ENCODE measurements at regions not wholly inside any gene's neighbourhood (a gene's known extent, or its start where the extent isn't known, plus 50 kb on each side); places are given as distances from the start of the nearest gene placed in this dataset.

DNA sequence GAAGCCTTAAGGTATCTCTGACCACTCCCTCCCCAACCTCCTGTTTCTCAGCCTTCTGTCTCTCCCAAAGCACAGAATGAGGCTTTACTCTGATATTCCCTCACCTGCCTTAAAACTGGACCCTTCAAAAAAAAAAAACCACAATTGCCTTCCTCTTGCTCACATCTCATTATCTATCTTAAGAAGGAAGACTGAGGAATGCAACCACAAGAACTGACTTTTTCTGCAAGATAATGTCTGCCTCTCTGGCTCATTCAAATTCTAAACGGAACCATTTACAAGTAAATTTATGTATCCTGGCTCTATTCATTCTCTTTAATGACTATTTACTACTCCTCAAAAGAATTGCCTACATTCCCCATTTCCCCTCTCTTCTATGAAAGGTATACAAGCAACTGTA is 545.5 kb upstream of the HTR2C start:
- Histone ChIP-seq H3K14ac (ENCODE audit: insufficient read length) (no peak overlapping the region), H3K79me2 (ENCODE audit: control insufficient read depth in 1 of 2, insufficient read depth in 2 of 2, low read length in 2 of 2) (peaks cover 0 to 55% of the 10 kb centered on the region in 2 experiments; a peak in 2 of 4 replicates), H3K4me3 (ENCODE audit: extremely low read depth in 1 of 4, insufficient read depth in 2 of 4, low read depth in 3 of 4, low read length in 4 of 4) (peak overlapping the region in 2 of 4 experiments; percentile 13 to 49; a peak in 1 of 8 replicates), H3K9ac (replicated peaks in 1 of 4; ENCODE audit: extremely low read depth in 1 of 4, low read depth in 3 of 4, low read length in 3 of 4) (0 out of 7 replicates have a peak overlapping the region, but pooled peaks of 1 of the 4 experiments have one; percentile 19), H4K8ac (ENCODE audit: extremely low read depth, insufficient read depth, low read length) (no peak overlapping the region), H3K4me1 (replicated peaks in 1 of 4; ENCODE audit: control insufficient read depth in 3 of 4, insufficient read depth in 4 of 4, low read length in 3 of 4) (peaks cover 3 to 14% (median 10%) of the 10 kb centered on the region in 4 experiments), H3K4ac (replicated peaks; ENCODE audit: insufficient read length, low read depth, low read length) (no peak overlapping the region), H3K27ac (ENCODE audit: low read depth, low read length) (peak overlapping the region; percentile 71), H3K18ac (ENCODE audit: extremely low read depth, low read length) (no peak overlapping the region), H2BK15ac (ENCODE audit: low read length) (no peak overlapping the region), H2BK5ac (ENCODE audit: low read depth, low read length) (0 out of 2 replicates have a peak overlapping the region, but pooled peaks have one; percentile 69), H2BK20ac (ENCODE audit: low read length) (no peak overlapping the region), H3K36me3 (ENCODE audit: control insufficient read depth in 2 of 4, insufficient read depth in 4 of 4, low read length in 3 of 4) (peaks cover 0 to 7% (median 0%) of the 10 kb centered on the region in 4 experiments; a peak in 2 of 8 replicates), H3K4me2 (ENCODE audit: insufficient read depth in 1 of 2, low read depth in 2 of 2, low read length in 2 of 2) (peak overlapping the region; percentile 27 to 48), H3K23me2 (ENCODE audit: low read depth, low read length) (no peaks in the 10 kb centered on the region), H4K91ac (replicated peaks; ENCODE audit: insufficient read length, low read length) (no peak overlapping the region), H2AFZ (ENCODE audit: low read length) (no peak overlapping the region), H3K23ac (ENCODE audit: insufficient read length) (no peak overlapping the region), H2BK120ac (replicated peaks; ENCODE audit: low read depth, low read length) (no peak overlapping the region), H3K9me3 (ENCODE audit: insufficient read depth in 2 of 2, low read depth in 1 of 2, low read length in 1 of 2) (no peaks in the 10 kb centered on the region), H4K5ac (ENCODE audit: insufficient read length, low read depth, low read length) (peak overlapping the region; percentile 96), H3K56ac (replicated peaks; ENCODE audit: insufficient read length, low read depth, low read length) (no peak overlapping the region), H4K20me1 (replicated peaks in 1 of 2; ENCODE audit: control insufficient read depth in 1 of 2, insufficient read depth in 2 of 2, low read length in 2 of 2) (no peaks in the 10 kb centered on the region), H2BK12ac (ENCODE audit: low read depth, low read length) (no peak overlapping the region), H3K27me3 (replicated peaks in 1 of 4; ENCODE audit: control insufficient read depth in 3 of 4, extremely low read depth in 1 of 4, insufficient read depth in 3 of 4, low read length in 3 of 4) (no peaks in the 10 kb centered on the region), H3K79me1 (ENCODE audit: low read depth, low read length) (no peaks in the 10 kb centered on the region), H2AK5ac (ENCODE audit: low read depth, low read length) (no peak overlapping the region)
- 0% methylated on average over 1 of the region's 1 CpG; no CpG with 5 or more reads in 1 of the 2 experiments for WGBS, 2 experiments (ENCODE audit: extremely low coverage in 1 of 2, insufficient coverage in 1 of 2, insufficient read length in 1 of 2, insufficient replicate concordance in 2 of 2, low coverage in 1 of 2, low lambda C conversion rate in 2 of 2, missing lambda C conversion rate in 1 of 2)
- FAIRE-seq (peak; percentile 93), DNase-seq (ENCODE audit: low read depth in 1 of 2, low spot score in 2 of 2) (no peak)
- ChIA-PET CTCF (ENCODE audit: partially characterized antibody) (no interaction called here), POLR2A (ENCODE audit: partially characterized antibody) (interaction anchor here (0.6 to 5.3 kb wide), 12 partner anchors 8 to 544 kb away, joined by 3 to 32 read pairs (median 3); no protein-coding TSS in a partner anchor)
- peak; percentile 47; the same call in 1 of the 2 replicates for TF ChIP-seq TEAD4 (IDR thresholded peaks at IDR 0.05; ENCODE audit: low read depth, low read length)
- TF ChIP-seq SP1 (IDR thresholded peaks at IDR 0.05; ENCODE audit: low read depth, low read length): peak; percentile 46; the same call in 1 of the 2 replicates
- TF ChIP-seq TBP (IDR thresholded peaks at IDR 0.05; ENCODE audit: low read depth, low read length): peak; percentile 31; the same call in 1 of the 2 replicates
- no peak for TF ChIP-seq CTBP2 (IDR thresholded peaks at IDR 0.05; ENCODE audit: borderline replicate concordance, insufficient read depth, insufficient read length, low read length)
- TF ChIP-seq RFX5 (IDR thresholded peaks at IDR 0.05; ENCODE audit: borderline replicate concordance, low read depth, low read length): no peak
